ENCODE measurements at regions not wholly inside any gene's neighbourhood (a gene's known extent, or its start where the extent isn't known, plus 50 kb on each side); places are given as distances from the start of the nearest gene placed in this dataset.

DNA sequence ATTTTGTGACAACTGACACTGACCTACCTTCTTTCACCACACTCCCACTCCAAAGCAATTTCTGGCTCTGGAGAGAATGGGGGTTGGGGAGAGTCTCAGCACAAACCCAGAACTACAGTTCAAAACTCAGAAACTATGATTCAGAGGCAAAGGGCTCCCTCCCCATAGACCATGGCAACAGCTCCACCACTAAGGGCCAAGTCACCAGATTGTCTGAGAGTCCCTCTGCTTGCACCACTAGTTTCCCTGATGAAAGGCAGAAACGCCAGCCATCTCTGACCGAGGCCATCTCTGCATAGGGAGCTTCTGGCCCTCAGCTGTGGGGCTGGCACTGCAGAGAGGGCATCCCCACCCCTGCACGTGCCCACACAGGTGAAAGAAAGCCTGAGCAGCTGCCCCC is 112.4 kb upstream of the VSTM2B start:
- TF ChIP-seq, protein P1, sequence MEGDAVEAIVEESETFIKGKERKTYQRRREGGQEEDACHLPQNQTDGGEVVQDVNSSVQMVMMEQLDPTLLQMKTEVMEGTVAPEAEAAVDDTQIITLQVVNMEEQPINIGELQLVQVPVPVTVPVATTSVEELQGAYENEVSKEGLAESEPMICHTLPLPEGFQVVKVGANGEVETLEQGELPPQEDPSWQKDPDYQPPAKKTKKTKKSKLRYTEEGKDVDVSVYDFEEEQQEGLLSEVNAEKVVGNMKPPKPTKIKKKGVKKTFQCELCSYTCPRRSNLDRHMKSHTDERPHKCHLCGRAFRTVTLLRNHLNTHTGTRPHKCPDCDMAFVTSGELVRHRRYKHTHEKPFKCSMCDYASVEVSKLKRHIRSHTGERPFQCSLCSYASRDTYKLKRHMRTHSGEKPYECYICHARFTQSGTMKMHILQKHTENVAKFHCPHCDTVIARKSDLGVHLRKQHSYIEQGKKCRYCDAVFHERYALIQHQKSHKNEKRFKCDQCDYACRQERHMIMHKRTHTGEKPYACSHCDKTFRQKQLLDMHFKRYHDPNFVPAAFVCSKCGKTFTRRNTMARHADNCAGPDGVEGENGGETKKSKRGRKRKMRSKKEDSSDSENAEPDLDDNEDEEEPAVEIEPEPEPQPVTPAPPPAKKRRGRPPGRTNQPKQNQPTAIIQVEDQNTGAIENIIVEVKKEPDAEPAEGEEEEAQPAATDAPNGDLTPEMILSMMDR (IDR thresholded peaks at IDR 0.05; ENCODE audit: poor library complexity, severe bottlenecking), result no peak
- TF ChIP-seq EZH2 (IDR thresholded peaks at IDR 0.05; ENCODE audit: borderline replicate concordance, insufficient read depth, low read length, poor library complexity, severe bottlenecking), result no peak

Measured in neural cell (in vitro differentiated cells).